Activated naive CD4-positive, alpha-beta T cell treated with anti-CD3 and anti-CD28 coated beads, Interleukin-2, amount 50 U/mL, for 16 hours (primary cell): ENCODE measurements at regions not wholly inside any gene's neighbourhood (a gene's known extent, or its start where the extent isn't known, plus 50 kb on each side); places are given as distances from the start of the nearest gene placed in this dataset.
"Not testable (repeated sequence)": the region's sequence is repeated elsewhere in the genome, so short reads cannot be mapped to it uniquely, and the experiment has no call there.

Experiments used
- DNase-seq: peaks from one replicate; pipeline ENCODE4 v3.0.0-alpha.2; 2020

- no peak for DNase-seq
These were observed 507.6 kb downstream of the NR2F2 start for GRCh38 chr15:96838081-96838480.

- DNase-seq, result no peak
These were observed 518.9 kb downstream of the NR2F2 start for GRCh38 chr15:96849271-96849900.

GRCh38 chr15:96851613-96852012, 521.1 kb downstream of the NR2F2 start:
- DNase-seq, result no peak

- no peak for DNase-seq
These were observed 528.2 kb downstream of the NR2F2 start for GRCh38 chr15:96858694-96859093.

GRCh38 chr15:96860741-96861140, 530.2 kb downstream of the NR2F2 start:
- no peak for DNase-seq

GRCh38 chr15:96867992-96868391, 537.5 kb downstream of the NR2F2 start:
- DNase-seq, result no peak

GRCh38 chr15:96869122-96869521, 538.6 kb downstream of the NR2F2 start:
- no peak for DNase-seq

- DNase-seq, result no peak
These were observed 539.3 kb downstream of the NR2F2 start for GRCh38 chr15:96869790-96870189.

GRCh38 chr15:96870580-96870979, 540.1 kb downstream of the NR2F2 start:
- DNase-seq, result no peak

- not testable (repeated sequence) for DNase-seq
These were observed 546.9 kb downstream of the NR2F2 start for GRCh38 chr15:96877442-96877841.

GRCh38 chr15:96878129-96878528, 547.6 kb downstream of the NR2F2 start:
- DNase-seq, result no peak

GRCh38 chr15:96882121-96882772, 551.7 kb downstream of the NR2F2 start:
- DNase-seq, result no peak

GRCh38 chr15:96887730-96888129, 557.2 kb downstream of the NR2F2 start:
- no peak for DNase-seq

GRCh38 chr15:96888764-96889163, 558.3 kb downstream of the NR2F2 start:
- DNase-seq, result no peak

GRCh38 chr15:96889734-96890480, 559.4 kb downstream of the NR2F2 start:
- DNase-seq, result no peak

- DNase-seq, result no peak
These were observed 560.5 kb downstream of the NR2F2 start for GRCh38 chr15:96891046-96891445.

GRCh38 chr15:96893159-96893906, 562.8 kb downstream of the NR2F2 start:
- no peak for DNase-seq

GRCh38 chr15:96894659-96895058, 564.2 kb downstream of the NR2F2 start:
- no peak for DNase-seq

GRCh38 chr15:96896766-96897165, 566.3 kb downstream of the NR2F2 start:
- no peak for DNase-seq

- no peak for DNase-seq
These were observed 583.6 kb downstream of the NR2F2 start for GRCh38 chr15:96914081-96914480.

GRCh38 chr15:96916750-96917149, 586.2 kb downstream of the NR2F2 start:
- no peak for DNase-seq

GRCh38 chr15:96924570-96924969, 594.1 kb downstream of the NR2F2 start:
- DNase-seq, result no peak
